Fibroblast of skin of left biceps (primary cell): ENCODE measurements at regions not wholly inside any gene's neighbourhood (a gene's known extent, or its start where the extent isn't known, plus 50 kb on each side); places are given as distances from the start of the nearest gene placed in this dataset.

Source experiments
- DNase-seq, 2 experiments: peaks; one replicate each; pipeline ENCODE4 v3.0.0-alpha.2; 2013; ENCODE audit warnings: low read depth in 2 of 2

DNA sequence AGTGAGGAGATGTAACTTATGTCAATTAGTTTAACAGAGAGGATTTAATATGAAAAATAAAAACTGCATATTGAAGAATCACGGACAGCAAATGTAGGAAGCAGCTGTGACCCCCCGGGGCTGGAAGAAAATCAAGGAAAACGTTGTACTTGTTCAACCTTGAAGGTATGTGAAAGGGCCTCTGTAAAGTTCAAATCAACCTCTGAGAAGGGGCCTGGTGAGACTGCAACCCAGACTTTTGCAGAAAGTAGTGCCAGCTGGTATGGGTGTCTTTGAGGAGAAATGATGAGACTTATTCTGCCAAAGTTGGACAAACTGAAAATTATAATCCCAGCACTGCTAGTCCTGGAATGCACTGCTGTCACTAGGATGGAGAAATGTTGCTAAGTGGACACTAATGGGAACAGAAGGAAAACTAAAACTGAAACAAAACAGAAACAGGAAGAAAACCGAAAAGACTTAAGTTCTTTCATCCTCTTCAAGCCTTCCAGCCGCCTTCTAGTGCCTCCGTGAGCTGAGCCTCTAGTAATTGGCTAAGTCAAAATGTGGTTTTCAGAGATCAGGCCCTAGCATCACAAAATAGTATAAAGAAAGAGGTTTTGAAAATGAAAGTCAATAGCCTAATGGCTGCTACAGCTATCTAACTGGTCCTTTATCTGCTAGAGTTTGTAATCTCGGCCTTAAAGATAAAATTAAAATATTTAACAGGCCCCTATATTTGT, 253.7 kb upstream of the SORCS1 start:
- DNase-seq: no peak

DNA sequence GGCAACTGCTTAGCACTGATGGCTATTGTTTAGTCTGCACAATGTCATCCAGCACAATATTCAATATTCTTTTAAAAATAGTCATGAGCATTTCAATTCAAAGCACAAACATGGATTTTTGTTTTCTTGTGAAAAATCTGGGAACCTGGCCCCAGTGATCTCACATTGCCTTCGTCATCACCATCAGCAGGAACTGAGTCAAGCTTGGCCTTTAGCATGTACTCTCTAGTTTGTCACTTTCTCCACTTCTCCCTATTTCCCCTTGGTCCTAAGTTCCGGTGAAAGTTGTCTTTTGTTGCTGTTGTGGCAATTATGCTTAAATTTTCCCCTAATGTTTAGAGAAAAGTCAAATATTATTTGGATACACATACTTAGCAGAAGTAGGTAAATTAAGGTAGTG, 252.9 kb upstream of the SORCS1 start:
- DNase-seq: no peak

DNA sequence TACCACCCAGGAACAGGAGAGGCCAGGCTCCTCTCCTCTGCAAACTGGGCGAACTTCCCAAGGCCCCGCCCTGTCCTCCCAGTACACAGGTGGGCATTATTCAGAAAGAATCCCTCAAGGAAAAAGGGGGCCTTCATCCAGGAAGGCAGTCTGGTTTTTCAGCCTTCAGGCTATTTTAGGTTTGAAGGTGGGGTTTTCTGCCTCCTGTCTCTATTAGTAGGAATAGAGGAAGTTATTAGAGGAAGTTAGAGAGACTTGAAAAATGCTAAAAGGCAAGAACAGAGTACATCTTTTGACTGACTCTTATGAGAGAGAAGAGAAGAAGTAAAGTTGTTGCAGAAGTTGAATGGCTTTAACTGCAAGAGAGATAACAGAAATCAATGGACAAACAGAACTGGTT, 250.9 kb upstream of the SORCS1 start:
- DNase-seq: no peak

DNA sequence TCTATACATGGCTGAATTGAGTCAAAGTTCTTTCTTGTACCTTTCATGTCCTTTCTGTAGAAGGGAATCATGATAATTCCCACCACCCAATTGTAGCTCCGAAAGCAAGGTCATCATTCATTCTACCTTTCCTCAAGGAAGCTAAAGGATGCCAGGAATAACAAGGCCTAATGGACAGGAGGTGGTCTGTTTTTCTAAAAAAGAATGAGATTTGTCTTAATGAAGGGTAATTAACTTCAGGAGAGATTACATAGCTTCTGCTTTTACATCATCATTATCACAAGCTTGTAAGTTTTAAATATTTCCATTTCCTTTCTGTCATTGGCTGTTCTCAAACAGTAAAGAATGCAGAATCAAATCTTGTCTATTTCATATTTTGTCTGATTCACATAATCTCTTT, 249.5 kb upstream of the SORCS1 start:
- no peak for DNase-seq

DNA sequence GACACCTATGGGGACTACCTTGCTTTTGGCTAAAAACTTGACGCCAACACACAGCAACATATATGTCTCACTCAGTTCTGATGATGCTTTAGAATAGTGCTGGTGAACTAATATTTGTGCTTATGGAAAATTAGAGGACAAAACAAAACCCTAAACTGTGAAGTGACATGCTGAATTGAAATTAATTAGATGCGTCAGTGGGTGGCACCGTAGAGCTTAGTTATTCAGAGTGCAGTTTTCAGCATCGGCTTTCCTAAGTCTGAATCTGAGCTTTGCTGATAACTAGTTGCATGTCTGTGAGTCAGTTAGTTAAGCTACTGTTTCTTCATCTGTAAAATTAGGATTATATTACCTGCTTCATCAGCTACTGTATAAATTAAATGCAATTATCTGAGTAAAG, 245.0 kb upstream of the SORCS1 start:
- no peak for DNase-seq

DNA sequence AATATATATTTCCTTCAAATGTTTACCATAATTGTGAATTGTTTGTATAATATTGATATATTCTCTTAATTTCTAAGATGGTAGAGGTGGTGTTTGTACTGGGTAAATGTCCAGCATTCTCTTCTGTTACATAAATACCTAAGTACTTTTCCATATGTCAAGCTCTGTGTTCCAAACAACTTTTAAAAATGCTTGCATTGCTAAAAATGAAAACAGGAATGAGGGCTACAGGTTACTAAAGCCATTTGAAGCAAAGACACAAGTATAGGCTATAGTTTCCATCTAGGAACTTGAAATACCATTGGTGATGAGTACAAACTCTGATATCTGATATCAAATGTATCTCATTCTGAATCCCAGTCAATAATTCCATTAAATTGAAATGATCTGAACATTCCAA, 233.6 kb upstream of the SORCS1 start:
- DNase-seq: no peak

DNA sequence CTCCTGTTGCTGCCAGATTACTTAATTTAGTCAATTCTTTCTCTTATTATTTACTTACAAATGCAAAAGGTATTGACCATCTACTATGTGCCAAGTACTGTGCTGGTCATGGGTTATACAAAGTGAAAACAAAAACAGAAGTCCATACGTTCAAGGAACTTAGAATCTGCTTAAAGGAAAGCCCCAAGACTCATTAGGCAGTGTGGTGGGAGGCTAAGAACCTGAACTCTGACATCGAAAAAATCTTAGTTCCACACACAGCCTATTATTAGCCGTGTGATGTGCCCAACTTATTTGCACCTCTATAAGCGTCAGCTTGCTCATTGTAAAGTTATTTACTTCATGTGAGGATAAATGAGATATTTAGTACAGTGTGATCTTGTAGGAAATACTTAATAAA, 227.4 kb upstream of the SORCS1 start:
- no peak for DNase-seq

DNA sequence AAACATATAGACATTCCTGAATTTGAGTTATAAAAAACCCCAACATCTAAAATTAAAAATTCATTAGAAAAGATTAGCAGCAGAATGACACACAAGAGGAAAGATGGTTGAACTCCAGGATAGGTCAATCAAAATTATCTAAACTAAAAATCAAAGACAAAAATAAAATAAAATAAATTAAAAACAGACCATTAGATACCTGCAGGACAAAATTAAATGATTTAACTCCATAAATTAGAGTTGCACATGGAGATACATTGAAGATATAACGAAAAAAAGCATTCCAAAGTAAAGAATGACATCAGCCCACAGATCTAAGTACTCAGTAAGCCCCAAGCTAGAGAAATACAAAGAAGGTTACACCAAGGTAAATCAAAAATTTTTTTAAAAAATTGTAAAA, 226.1 kb upstream of the SORCS1 start:
- no peak for DNase-seq

DNA sequence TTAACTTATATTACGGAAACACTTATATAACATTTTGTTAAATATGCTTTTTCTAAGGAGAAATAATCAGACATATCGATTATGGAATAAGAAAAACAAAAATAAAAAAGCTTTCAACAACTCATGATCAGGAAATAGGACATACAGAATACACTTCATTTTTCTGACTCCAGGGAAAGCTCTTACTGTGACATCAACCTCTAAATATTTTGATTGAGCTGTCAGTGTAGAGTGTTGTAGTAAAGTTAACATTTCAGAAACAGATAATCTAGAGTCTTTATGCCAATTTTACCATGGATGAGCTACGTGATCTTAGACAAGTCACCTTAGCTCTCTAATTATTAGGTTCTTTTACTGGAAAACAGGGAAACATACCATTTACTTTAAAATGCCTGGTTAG, 218.9 kb upstream of the SORCS1 start:
- DNase-seq: no peak

DNA sequence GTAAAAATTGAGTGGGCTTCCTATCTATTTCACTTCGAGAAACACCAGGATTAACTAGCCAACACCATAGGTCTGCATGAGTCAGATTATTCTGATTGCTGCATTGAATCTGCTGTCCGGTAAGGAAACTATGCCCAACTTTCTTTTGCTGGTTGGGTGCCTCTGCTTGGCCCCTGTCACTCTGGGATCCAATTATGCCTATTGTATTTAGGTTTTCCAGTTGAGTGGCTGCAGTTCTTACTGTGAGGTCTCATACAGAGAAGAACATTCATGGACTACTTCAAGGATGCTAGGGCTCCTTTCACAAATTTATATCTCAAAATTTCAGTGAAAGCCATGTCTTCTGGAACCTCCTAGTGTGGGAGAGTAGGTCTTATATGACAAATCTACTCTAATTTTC, 215.1 kb upstream of the SORCS1 start:
- no peak for DNase-seq

DNA sequence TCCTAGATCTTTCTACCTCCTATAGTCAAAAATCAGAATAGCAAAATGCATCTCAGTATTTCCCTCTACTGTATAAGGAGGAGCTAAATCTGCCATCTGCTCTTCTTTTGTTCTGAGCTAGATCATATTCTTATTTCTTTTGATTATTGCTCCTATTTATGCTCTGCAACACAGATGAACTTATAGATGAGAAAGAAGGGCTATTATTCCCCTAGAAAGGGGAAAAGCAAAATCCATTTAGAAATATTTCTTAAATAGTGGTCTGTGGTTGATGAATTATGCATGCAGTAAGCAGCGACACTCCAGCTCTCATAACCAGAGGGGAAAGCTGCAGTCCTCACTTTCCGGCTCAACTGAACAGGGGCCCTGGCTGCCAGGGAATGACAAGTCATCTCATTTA, 207.3 kb upstream of the SORCS1 start:
- DNase-seq: no peak

DNA sequence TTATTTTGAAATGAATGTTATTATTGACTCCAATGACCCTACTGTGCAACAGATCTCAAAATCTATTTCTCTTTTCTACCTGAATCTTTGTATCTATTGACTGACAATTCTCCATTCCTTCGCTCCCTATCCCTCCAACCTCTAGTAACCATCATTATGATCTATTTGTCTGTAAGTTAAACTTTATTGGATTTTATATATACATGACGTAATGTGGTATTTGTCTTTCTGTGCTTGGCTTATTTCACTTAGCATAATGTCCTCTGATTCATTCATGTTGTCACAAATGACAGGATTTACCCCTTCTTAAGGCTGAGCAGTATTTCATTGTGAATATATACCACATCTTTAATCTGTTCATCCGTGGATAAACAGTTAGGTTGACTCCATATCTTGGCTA, 200.4 kb upstream of the SORCS1 start:
- DNase-seq: no peak

DNA sequence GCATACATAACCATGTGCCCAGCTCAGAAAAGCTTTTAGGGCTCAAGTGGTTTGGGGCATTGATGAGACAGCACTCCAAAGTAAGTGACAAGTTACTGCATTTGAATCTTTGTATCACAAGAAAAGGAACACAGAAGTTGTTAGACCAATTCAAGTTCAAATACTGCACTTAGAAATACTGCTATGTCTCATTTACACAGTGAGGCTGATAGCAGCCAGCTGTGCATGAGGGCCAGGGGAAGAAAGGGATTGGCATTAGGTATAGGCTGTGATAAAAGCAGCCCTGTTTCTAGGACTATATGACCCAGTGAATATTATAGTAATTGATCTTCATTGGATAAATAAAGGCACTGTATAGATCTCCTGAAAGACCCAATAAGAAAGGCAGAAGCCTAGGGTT, 197.8 kb upstream of the SORCS1 start:
- DNase-seq: no peak

DNA sequence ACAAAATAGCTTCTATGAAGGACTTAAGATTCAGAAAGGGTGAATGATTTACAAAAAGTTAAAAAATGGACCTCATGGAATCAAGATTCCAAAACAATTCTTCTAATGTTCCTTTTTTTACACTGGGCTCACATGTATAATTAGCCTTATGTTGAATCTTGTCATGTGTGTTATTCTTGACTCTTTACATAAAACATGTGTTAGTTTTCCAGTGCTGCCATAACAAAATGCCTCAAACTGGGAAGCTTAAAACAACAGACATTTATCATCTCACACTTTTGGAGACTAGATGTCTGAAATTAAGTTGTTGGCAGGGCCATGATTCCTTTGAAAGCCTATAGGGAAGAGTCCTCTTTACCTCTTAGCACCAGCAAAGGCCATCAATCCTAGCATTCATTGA, 192.5 kb upstream of the SORCS1 start:
- DNase-seq: no peak

DNA sequence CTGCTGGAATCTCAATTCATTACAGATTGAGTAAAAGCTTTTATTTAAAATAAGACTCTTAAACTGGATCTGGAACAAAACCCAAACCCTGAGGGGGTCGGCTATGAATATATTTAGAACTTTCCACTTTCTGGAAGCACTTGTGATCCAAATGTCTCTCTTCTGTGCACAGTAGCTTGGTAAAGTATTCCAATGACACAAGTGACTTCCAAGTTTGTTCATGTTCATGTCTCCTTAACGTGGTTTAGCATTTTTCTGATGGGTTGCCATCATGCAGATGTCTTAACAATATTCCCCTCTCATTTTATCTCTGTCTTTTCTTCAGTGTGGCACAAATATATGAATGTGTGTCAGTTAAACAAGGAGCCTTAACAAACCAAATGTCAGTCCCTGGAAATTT, 191.9 kb upstream of the SORCS1 start:
- DNase-seq: no peak

DNA sequence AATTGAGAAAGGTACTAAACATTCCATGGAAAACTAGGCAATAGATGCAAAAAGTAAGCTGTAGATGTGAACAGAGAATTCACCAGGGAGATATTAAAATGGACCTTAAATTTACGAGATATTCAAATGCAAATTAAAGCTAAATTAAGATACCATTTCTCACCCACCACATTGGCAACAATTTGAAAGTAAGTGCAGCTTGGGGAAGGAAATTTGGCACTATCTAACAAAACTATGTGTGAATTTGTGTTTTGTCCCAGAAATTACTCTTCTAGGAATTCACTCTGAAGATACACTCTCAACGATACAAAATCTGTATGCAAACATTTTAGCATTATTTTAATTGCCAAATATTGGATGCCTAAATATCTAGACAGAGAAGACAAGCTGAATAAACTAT, 178.2 kb upstream of the SORCS1 start:
- no peak for DNase-seq

DNA sequence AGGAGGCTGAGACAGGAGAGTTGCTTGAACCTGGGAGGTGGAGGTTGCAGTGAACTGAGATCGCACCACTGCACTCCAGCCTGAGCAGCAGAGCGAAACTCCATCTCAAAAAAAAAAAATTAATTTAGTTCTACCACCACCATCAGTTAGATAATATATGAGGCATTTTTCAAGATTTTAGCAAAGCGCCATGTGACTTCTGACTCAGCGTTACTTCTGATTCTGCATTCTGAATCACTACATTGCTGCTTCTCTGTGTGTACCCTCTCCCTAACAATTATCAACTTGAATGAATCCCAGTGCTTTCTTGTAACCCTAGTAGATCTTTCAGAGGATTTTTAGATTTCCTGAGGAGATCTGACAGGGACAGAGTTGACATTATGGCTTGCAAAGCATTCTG, 176.8 kb upstream of the SORCS1 start:
- DNase-seq: no peak

DNA sequence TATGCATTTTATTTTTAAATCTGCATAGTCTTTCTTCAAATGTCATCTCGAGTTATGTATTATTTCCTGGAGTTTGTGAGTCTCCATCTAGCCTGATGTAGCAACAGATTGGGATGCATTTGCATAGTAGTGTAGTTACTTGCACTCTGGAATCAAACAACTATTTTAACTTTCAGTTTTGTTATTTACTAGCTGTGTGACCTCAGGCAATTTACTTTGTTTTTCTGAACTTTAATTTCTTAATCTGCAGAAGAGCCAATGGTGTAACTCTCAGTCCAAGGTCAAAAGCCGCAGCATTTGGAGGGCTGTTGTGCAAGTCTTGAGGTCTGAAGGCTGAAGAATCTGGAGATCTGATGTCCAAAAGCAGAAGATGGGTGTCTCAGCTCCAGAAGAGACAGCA, 175.8 kb upstream of the SORCS1 start:
- DNase-seq: no peak

DNA sequence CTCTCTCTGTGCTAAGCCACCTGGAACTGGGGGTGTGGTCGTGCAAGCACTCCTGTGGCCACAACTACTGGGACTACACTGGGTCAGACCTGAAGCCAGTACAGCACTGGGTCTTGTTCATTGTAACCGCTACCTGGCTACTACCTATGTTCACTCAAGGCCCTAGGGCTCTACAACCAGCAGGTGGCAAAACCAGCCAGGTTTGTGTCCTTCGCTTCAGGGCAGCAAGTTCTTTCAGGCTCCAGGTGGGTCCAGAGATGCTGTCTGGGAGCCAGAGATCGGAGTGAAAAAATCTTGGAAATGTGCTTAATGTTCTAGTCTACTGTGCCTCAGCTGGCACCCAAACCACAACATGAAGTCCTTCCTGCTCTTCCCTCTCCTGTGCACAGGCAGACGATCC, 171.6 kb upstream of the SORCS1 start:
- DNase-seq: no peak

DNA sequence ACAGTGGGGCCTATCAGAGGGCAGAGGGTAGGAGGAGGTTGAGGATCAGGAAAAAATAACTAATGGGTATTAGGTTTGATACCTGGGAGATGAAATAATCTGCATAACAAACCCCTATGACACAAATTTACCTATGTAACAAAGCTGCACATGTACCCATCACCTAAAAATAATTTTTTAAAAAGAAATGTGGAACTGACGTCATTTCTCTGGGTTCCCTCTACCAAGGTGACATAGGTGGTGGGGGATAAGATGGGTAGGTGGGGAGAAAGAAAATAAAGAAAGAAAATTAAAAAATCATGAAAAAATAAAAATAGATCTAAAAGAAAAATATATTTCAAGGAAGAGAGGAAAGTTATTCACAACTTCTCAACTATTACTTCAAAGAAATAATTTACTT, 153.1 kb upstream of the SORCS1 start:
- no peak for DNase-seq

DNA sequence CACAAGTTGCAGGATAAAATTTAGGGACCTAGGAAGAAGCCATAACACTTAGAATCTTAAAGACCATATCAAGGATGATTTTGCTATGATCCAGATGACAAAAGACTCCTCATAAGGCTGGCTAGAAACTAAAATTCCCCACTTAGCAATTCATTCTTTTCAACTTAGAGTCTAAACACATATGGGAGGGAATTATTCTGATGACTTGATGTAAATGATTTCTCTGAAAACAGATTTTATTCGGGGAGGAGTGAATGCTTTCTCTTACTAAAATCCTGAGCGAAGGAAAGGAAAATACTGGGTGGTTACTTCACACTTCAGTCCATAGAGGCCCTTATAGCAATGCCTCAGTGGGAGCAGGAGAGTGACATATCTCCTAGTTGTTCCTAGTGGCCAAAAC, 138.7 kb upstream of the SORCS1 start:
- no peak for DNase-seq

DNA sequence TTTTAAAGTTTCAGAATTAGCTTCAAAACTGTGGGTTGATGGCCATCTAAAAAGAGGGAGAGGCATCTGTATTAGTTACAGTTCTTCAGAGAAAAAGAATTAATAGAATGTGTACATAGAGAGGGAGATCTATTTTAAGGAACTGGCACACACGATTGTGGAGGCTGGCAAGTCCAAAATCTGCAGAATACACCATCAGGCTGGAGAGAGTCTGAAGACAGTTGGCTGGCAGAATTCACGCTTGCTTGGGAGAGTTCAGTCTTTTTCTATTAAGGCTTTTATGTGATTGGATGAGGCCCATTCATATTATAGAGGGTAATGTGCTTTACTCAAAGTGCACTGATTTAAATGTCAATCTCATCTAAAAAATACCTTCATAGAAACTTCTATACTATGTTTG, 135.1 kb upstream of the SORCS1 start:
- DNase-seq: no peak

DNA sequence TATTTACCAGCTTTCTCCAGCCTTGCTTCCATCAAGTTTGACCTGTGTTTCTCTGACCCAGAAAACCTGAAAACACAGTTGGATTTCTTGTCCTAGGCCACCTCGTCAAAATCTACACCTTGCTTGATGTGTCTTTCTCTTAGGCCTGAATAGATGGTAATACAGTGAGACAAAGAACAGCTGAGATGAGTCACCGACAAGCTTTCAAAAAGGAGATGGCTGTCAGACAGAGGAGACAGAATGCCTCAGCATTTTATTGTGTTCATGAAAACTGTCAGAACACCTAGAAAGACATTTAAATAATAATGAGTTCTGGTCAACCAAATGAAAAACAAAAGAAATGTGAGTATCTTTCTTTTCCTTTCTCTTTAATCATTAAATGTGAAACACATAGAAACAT, 119.7 kb upstream of the SORCS1 start:
- DNase-seq: no peak

DNA sequence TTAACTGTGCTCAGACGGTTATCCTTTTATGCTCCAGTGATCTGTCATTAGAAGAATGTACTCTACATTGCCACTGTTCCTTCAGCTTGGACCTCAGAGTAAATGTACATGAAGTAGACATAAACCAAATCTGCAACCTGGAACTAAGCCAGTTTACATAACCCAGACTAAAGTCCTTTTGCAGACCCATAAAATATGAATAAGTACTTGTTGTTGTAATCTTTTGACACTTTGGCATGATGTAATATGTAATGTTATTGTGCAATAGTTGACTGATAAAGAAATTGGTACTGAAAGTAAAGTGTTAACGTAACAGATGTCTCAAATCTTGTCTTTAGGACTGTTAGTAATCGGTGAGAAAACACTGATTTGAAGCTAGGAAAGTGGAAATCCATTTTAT, 115.8 kb upstream of the SORCS1 start:
- no peak for DNase-seq

DNA sequence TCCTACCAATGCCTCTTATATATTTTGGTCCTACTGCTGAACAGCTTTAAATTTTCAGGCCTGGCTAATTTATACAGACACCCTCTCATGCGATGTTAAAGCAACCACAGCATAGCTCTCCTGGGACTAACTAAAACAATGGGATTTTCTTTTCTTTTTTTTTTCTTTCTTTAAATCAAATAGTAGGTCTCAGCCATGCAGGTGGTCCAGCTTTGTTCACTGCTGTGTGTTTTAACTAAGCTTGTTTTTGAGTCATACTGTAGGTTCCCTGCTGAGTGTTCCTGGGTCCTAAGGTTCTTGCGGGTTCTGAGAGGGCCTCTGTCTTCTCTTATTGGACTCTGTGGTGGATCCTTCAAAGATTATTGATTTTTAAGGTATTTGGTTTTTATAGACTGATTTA, 113.1 kb upstream of the SORCS1 start:
- DNase-seq: no peak
